Neuronal stem cell (in vitro differentiated cells): ENCODE measurements at regions not wholly inside any gene's neighbourhood (a gene's known extent, or its start where the extent isn't known, plus 50 kb on each side); places are given as distances from the start of the nearest gene placed in this dataset.

Experiments used
- DNase-seq: peaks from one replicate; pipeline ENCODE4 v3.0.0-alpha.2; 2013; ENCODE audit warnings: low spot score
- H2AFZ ChIP-seq: one replicate; pipeline ENCODE4 v1.6.1; 2013; ENCODE audit warnings: mild to moderate bottlenecking, low read length, inconsistent platforms
- H2AK5ac ChIP-seq: 2 replicates; pipeline ENCODE4 v1.6.1; 2013; ENCODE audit warnings: low read depth, mild to moderate bottlenecking, inconsistent platforms, low read length, moderate library complexity, mixed read lengths
- H2BK120ac ChIP-seq: 2 replicates; pipeline ENCODE4 v1.6.1; 2013; ENCODE audit warnings: low read depth, mild to moderate bottlenecking, inconsistent platforms, low read length, moderate library complexity, mixed read lengths
- H2BK12ac ChIP-seq: one replicate; pipeline ENCODE4 v1.6.1; 2013; ENCODE audit warnings: low read length, inconsistent platforms
- H2BK15ac ChIP-seq: 2 replicates; pipeline ENCODE4 v1.6.1; 2013; ENCODE audit warnings: mild to moderate bottlenecking, low read length, inconsistent platforms, mixed read lengths
- H2BK5ac ChIP-seq: one replicate; pipeline ENCODE4 v1.6.1; 2013; ENCODE audit warnings: inconsistent platforms, mild to moderate bottlenecking, low read length, moderate library complexity
- H3K14ac ChIP-seq: one replicate; pipeline ENCODE4 v1.6.1; 2013; ENCODE audit warnings: low read length, inconsistent platforms
- H3K18ac ChIP-seq: 2 replicates; pipeline ENCODE4 v1.6.1; 2013; ENCODE audit warnings: low read length, inconsistent platforms
- H3K23ac ChIP-seq: 2 replicates; pipeline ENCODE4 v1.6.1; 2013; ENCODE audit warnings: low read depth, mild to moderate bottlenecking, mixed read lengths, low read length, inconsistent platforms; ENCODE audit not compliant: poor library complexity
- H3K27ac ChIP-seq: replicated peaks from 3 replicates; pipeline ENCODE4 v1.5.1; 2013; ENCODE audit warnings: low read length, inconsistent platforms
- H3K27me3 ChIP-seq, 3 experiments: 2 replicates each; pipeline ENCODE4 v1.6.1; 2013; ENCODE audit warnings: low read length in 3 of 3, mild to moderate bottlenecking in 2 of 3, inconsistent platforms in 1 of 3, low read depth in 1 of 3, mixed read lengths in 1 of 3, moderate library complexity in 1 of 3; ENCODE audit not compliant: control insufficient read depth in 3 of 3, insufficient read depth in 3 of 3
- H3K36me3 ChIP-seq, 2 donors: replicated peaks in 1 of 2; 2 replicates each; pipeline ENCODE4 v1.6.1; 2013; ENCODE audit warnings: low read length in 2 of 2; ENCODE audit not compliant: control insufficient read depth in 2 of 2, insufficient read depth in 2 of 2
- H3K4ac ChIP-seq: 2 replicates; pipeline ENCODE4 v1.6.1; 2013; ENCODE audit warnings: inconsistent platforms, mild to moderate bottlenecking, low read length, moderate library complexity
- H3K4me1 ChIP-seq, 2 donors: 1 replicate in 1 of 2; 2 replicates in 1 of 2; pipeline ENCODE4 v1.6.1; 2013; ENCODE audit warnings: low read length in 2 of 2, low read depth in 1 of 2; ENCODE audit not compliant: control insufficient read depth in 2 of 2, insufficient read depth in 1 of 2
- H3K4me2 ChIP-seq: one replicate; pipeline ENCODE4 v1.6.1; 2013; ENCODE audit warnings: mild to moderate bottlenecking, low read length, inconsistent platforms; ENCODE audit not compliant: insufficient read depth, poor library complexity, severe bottlenecking
- H3K4me3 ChIP-seq, 2 donors: 2 replicates each; pipeline ENCODE4 v1.5.1; 2013; ENCODE audit warnings: low read length in 2 of 2, mild to moderate bottlenecking in 2 of 2, inconsistent platforms in 1 of 2, moderate library complexity in 1 of 2
- H3K79me1 ChIP-seq: one replicate; pipeline ENCODE4 v1.6.1; 2013; ENCODE audit warnings: low read depth, mild to moderate bottlenecking, inconsistent platforms, low read length, moderate library complexity
- H3K9ac ChIP-seq: one replicate; pipeline ENCODE4 v1.6.1; 2013; ENCODE audit warnings: mild to moderate bottlenecking, low read depth, low read length, inconsistent platforms; ENCODE audit not compliant: poor library complexity
- H3K9me3 ChIP-seq, 2 donors: replicated peaks in 1 of 2; 2 replicates each; pipeline versions ENCODE3 to v1.6.1; 2013; ENCODE audit warnings: low read length in 2 of 2, mild to moderate bottlenecking in 2 of 2, inconsistent platforms in 1 of 2, low read depth in 1 of 2, mixed read lengths in 1 of 2, moderate library complexity in 1 of 2; ENCODE audit not compliant: control insufficient read depth in 2 of 2, insufficient read depth in 1 of 2
- H4K8ac ChIP-seq: one replicate; pipeline ENCODE4 v1.6.1; 2013; ENCODE audit warnings: low read depth, mild to moderate bottlenecking, inconsistent platforms, low read length, moderate library complexity
- H4K91ac ChIP-seq: one replicate; pipeline ENCODE4 v1.6.1; 2013; ENCODE audit warnings: low read length, low read depth, mild to moderate bottlenecking, inconsistent platforms; ENCODE audit not compliant: poor library complexity
- WGBS, 2 donors: extraction: QIAGEN DNeasy Blood & Tissue Kit; methylation state at CpG; one replicate each; pipeline ENCODE4 v1.1.7; 2013; ENCODE audit warnings: missing lambda C conversion rate in 2 of 2, mixed read lengths in 1 of 2; ENCODE audit not compliant: insufficient read length in 2 of 2, insufficient replicate concordance in 1 of 2; ENCODE audit errors: extremely low coverage in 2 of 2; 5-methylcytosine and 5-hydroxymethylcytosine counted together

GRCh38 chr14:85060121-85060520, 469.8 kb upstream of the FLRT2 start:
- Histone ChIP-seq H2AFZ (no peak overlapping the region), H3K23ac (no peak overlapping the region), H3K9me3 (no peaks in the 10 kb centered on the region), H3K14ac (no peak overlapping the region), H4K91ac (no peak overlapping the region), H4K8ac (no peak overlapping the region), H3K36me3 (no peaks in the 10 kb centered on the region), H3K4me2 (no peak overlapping the region), H3K27ac (no peak overlapping the region), H2BK5ac (no peak overlapping the region), H2BK120ac (no peak overlapping the region), H2BK12ac (no peak overlapping the region), H3K9ac (no peak overlapping the region), H3K18ac (no peak overlapping the region), H3K4me3 (no peak overlapping the region), H3K27me3 (no peaks in the 10 kb centered on the region), H3K79me1 (no peaks in the 10 kb centered on the region), H2BK15ac (no peak overlapping the region), H3K4me1 (no peaks in the 10 kb centered on the region), H2AK5ac (no peak overlapping the region), H3K4ac (no peak overlapping the region)
- no peak for DNase-seq
- no CpG with 5 or more reads among the region's 5 CpGs for WGBS, 2 donors

- Histone ChIP-seq H3K14ac (no peak overlapping the region), H3K27ac (no peak overlapping the region), H2BK120ac (no peak overlapping the region), H2AFZ (no peak overlapping the region), H3K79me1 (no peaks in the 10 kb centered on the region), H3K4ac (no peak overlapping the region), H3K4me2 (no peak overlapping the region), H3K23ac (no peak overlapping the region), H4K8ac (no peak overlapping the region), H3K36me3 (no peaks in the 10 kb centered on the region), H3K27me3 (no peaks in the 10 kb centered on the region), H2BK15ac (no peak overlapping the region), H2AK5ac (no peak overlapping the region), H3K4me3 (no peak overlapping the region), H3K9me3 (no peaks in the 10 kb centered on the region), H3K9ac (no peak overlapping the region), H2BK5ac (no peak overlapping the region), H2BK12ac (no peak overlapping the region), H3K4me1 (no peaks in the 10 kb centered on the region), H4K91ac (no peak overlapping the region), H3K18ac (no peak overlapping the region)
- no CpG with 5 or more reads among the region's 4 CpGs for WGBS, 2 donors
- no peak for DNase-seq
These were observed 468.7 kb upstream of the FLRT2 start for GRCh38 chr14:85061256-85061655.

GRCh38 chr14:85063747-85064146, 466.2 kb upstream of the FLRT2 start:
- H2AK5ac ChIP-seq, result no peak overlapping the region
- no peak for DNase-seq
- no peaks in the 10 kb centered on the region for H3K79me1 ChIP-seq
- no peak overlapping the region for H2AFZ ChIP-seq
- H3K18ac ChIP-seq, result no peak overlapping the region
- H2BK120ac ChIP-seq, result no peak overlapping the region
- no peaks in the 10 kb centered on the region for H3K27me3 ChIP-seq
- H3K27ac ChIP-seq, result no peak overlapping the region
- no peak overlapping the region for H3K23ac ChIP-seq
- WGBS, 2 donors, result no CpG with 5 or more reads among the region's 2 CpGs
- H3K14ac ChIP-seq, result no peak overlapping the region
- no peak overlapping the region for H4K8ac ChIP-seq
- no peak overlapping the region for H3K9ac ChIP-seq
- no peaks in the 10 kb centered on the region for H3K4me1 ChIP-seq
- H2BK5ac ChIP-seq, result no peak overlapping the region
- no peak overlapping the region for H3K4me3 ChIP-seq
- H3K4ac ChIP-seq, result no peak overlapping the region
- H4K91ac ChIP-seq, result no peak overlapping the region
- H3K36me3 ChIP-seq, result no peaks in the 10 kb centered on the region
- no peak overlapping the region for H2BK12ac ChIP-seq
- H3K9me3 ChIP-seq, result no peaks in the 10 kb centered on the region
- no peak overlapping the region for H3K4me2 ChIP-seq
- H2BK15ac ChIP-seq, result no peak overlapping the region

- no peak overlapping the region for H2BK120ac ChIP-seq
- H2BK5ac ChIP-seq, result no peak overlapping the region
- no peak overlapping the region for H3K4me3 ChIP-seq
- no CpG with 5 or more reads among the region's 6 CpGs for WGBS, 2 donors
- H4K91ac ChIP-seq, result no peak overlapping the region
- H3K4me2 ChIP-seq, result no peak overlapping the region
- DNase-seq, result no peak
- H3K18ac ChIP-seq, result no peak overlapping the region
- H3K9ac ChIP-seq, result no peak overlapping the region
- H3K27me3 ChIP-seq, result no peaks in the 10 kb centered on the region
- no peak overlapping the region for H3K27ac ChIP-seq
- H3K4ac ChIP-seq, result no peak overlapping the region
- no peak overlapping the region for H4K8ac ChIP-seq
- no peak overlapping the region for H2BK12ac ChIP-seq
- no peak overlapping the region for H3K14ac ChIP-seq
- no peak overlapping the region for H3K23ac ChIP-seq
- H2AFZ ChIP-seq, result no peak overlapping the region
- H3K4me1 ChIP-seq, result no peaks in the 10 kb centered on the region
- H3K36me3 ChIP-seq, result no peaks in the 10 kb centered on the region
- H2BK15ac ChIP-seq, result no peak overlapping the region
- H2AK5ac ChIP-seq, result no peak overlapping the region
- H3K79me1 ChIP-seq, result no peaks in the 10 kb centered on the region
- no peaks in the 10 kb centered on the region for H3K9me3 ChIP-seq
These were observed 458.5 kb upstream of the FLRT2 start for GRCh38 chr14:85071447-85071846.
